Keratinocyte (primary cell): ENCODE measurements at regions not wholly inside any gene's neighbourhood (a gene's known extent, or its start where the extent isn't known, plus 50 kb on each side); places are given as distances from the start of the nearest gene placed in this dataset.

Source experiments
- CTCF ChIP-seq, 3 experiments: IDR thresholded peaks in 1 of 3; conservative IDR thresholded peaks in 1 of 3; optimal IDR thresholded peaks in 1 of 3; 2 replicates in 2 of 3; 3 replicates in 1 of 3; pipeline versions ENCODE3 to v1.5.1; 2011; ENCODE audit warnings: low read length in 3 of 3, mild to moderate bottlenecking in 3 of 3, moderate library complexity in 2 of 3, control low read depth in 1 of 3, inconsistent platforms in 1 of 3; ENCODE audit not compliant: insufficient read depth in 2 of 3; ENCODE audit errors: extremely low read depth in 1 of 3
- EZH2 ChIP-seq: IDR thresholded peaks from one replicate; pipeline ENCODE4 v1.6.1; 2012; ENCODE audit warnings: inconsistent platforms, mild to moderate bottlenecking, low read length, moderate library complexity

DNA sequence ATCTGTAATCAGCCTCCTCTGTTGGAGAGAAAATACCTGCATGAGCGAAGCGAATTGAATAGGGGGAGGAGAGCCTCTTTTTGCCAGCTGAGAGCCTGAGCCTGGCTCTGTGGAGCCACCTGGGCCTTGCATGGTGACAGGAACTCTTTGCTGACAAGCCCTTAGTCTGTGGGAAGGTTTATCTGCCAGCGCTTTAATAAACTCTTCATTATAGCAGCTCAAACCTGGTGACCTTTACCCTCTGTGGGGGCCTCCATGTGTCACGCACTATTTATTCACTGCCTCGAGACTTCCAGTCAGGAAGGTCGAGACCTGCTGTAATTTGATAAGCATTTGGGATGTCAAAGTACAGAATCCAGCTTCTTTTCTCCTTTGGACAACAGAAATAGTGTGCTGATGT is 282.6 kb downstream of the CBLN1 start:
- no peak for TF ChIP-seq CTCF (optimal IDR thresholded peaks at IDR 0.05 in 1 of 3, IDR thresholded peaks at IDR 0.05 in 1 of 3, conservative IDR thresholded peaks at IDR 0.05 in 1 of 3; ENCODE audit: extremely low read depth in 1 of 3, insufficient read depth in 2 of 3, low read length in 3 of 3)
- no peak for TF ChIP-seq EZH2
